GM13976 (cell line): ENCODE measurements at regions not wholly inside any gene's neighbourhood (a gene's known extent, or its start where the extent isn't known, plus 50 kb on each side); places are given as distances from the start of the nearest gene placed in this dataset.

Experiments
- DNase-seq: peaks from one replicate; pipeline ENCODE4 v3.0.0; 2012; ENCODE audit warnings: low spot score
- in situ Hi-C: fragments of 300-500 bp; cut with MboI; formaldehyde crosslinking; loops from one replicate; pipeline ENCODE4 v1.12.0; 2022; ENCODE audit warnings: low sequenced_read_pairs, mixed read lengths, inconsistent platforms; ENCODE audit not compliant: unreplicated experiment
- TF ChIP-seq, protein P1 (sequence below): IDR thresholded peaks from 2 replicates; pipeline ENCODE4 v1.5.1; 2012; ENCODE audit warnings: borderline replicate concordance, mild to moderate bottlenecking; ENCODE audit not compliant: insufficient read depth; ENCODE audit errors: extremely low read depth, missing control alignments, control extremely low read depth

DNA sequence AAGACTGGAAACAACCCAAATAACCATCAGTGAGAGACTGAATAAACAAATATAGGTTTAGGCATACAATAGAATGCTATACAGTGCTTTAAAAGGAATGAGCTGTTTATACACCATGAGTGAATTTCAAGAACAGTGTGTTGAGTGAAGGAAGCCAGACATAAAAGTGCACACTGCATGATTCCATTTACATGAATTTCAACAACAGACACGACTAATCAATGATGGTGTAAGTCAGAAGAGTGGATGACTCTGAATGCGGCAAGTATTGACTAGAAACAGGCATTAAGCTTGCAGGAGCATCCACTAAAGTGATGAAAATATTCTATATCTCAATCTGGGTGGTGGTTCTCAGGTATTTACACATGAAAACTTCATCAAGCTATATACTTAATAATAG lies 142.7 kb upstream of the SLC39A10 start:
- TF ChIP-seq, protein P1, sequence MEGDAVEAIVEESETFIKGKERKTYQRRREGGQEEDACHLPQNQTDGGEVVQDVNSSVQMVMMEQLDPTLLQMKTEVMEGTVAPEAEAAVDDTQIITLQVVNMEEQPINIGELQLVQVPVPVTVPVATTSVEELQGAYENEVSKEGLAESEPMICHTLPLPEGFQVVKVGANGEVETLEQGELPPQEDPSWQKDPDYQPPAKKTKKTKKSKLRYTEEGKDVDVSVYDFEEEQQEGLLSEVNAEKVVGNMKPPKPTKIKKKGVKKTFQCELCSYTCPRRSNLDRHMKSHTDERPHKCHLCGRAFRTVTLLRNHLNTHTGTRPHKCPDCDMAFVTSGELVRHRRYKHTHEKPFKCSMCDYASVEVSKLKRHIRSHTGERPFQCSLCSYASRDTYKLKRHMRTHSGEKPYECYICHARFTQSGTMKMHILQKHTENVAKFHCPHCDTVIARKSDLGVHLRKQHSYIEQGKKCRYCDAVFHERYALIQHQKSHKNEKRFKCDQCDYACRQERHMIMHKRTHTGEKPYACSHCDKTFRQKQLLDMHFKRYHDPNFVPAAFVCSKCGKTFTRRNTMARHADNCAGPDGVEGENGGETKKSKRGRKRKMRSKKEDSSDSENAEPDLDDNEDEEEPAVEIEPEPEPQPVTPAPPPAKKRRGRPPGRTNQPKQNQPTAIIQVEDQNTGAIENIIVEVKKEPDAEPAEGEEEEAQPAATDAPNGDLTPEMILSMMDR = no peak
- in situ Hi-C loops = loop anchor here (25.0 kb wide), 1 partner anchor 148 kb away; the partner anchor contains the start of gene SLC39A10
- no peak for DNase-seq

DNA sequence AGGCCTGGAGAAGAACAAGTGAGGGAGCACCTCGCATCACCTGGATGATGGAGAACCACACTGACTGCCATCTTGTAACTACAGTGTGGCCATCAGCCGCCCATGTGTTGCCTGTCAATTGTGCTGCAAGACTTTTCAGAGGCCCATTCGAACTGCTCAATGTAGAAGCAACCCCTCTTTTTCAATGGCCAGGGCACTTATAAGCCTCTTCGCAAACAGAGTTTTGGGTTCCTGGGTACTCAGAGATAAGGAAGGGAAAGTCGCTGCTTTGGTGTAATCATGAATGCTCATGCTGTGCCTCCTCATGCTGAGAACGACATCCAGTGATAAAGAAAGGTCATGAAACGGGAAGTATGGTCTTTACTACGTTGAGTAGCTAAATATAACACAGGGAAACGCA lies 143.9 kb upstream of the SLC39A10 start:
- in situ Hi-C loops = loop anchor here (25.0 kb wide), 1 partner anchor 149 kb away; the partner anchor contains the start of gene SLC39A10
- no peak for DNase-seq

DNA sequence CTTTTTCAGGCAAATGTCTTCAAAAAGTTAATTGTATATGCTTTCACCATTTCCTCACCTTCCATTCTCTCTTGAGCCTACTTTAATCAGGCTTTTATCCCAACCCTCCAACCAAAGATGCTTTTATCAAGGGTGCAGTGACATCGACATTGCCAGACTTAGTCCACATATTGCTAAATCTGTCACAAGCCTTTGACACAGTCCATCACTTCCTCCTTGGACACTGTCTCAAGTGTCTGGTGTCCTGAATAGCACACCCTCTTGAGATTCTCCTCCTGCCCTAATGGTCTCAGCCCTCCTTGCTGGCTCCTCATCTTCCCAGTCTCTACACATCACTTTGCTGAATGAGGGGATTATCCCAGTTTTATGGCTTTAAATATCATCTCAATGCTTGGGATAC lies 147.5 kb upstream of the SLC39A10 start:
- no peak for DNase-seq
- TF ChIP-seq, protein P1 = no peak
- in situ Hi-C loops = loop anchor here (25.0 kb wide), 1 partner anchor 153 kb away; the partner anchor contains the start of gene SLC39A10

More for the DNA sequence above, 143.9 kb upstream of the SLC39A10 start:
- TF ChIP-seq, protein P1 = no peak

DNA sequence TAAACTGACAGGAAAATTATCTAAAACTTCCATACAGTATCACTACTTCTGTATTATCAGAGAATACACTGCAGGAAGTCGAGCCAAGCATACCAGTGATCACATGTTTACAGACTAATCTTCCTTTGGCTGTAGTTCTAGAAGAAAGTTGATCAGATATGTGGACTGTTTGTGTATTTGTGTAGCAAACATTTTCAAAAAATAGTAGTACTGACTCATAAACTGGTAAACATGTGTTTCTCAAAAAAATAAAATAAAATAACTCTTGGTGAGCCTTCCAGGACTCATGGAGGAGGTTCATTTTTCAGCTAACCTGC lies 148.9 kb upstream of the SLC39A10 start:
- in situ Hi-C loops = loop anchor here (25.0 kb wide), 1 partner anchor 154 kb away; the partner anchor contains the start of gene SLC39A10
- TF ChIP-seq, protein P1 = no peak
- DNase-seq = no peak

DNA sequence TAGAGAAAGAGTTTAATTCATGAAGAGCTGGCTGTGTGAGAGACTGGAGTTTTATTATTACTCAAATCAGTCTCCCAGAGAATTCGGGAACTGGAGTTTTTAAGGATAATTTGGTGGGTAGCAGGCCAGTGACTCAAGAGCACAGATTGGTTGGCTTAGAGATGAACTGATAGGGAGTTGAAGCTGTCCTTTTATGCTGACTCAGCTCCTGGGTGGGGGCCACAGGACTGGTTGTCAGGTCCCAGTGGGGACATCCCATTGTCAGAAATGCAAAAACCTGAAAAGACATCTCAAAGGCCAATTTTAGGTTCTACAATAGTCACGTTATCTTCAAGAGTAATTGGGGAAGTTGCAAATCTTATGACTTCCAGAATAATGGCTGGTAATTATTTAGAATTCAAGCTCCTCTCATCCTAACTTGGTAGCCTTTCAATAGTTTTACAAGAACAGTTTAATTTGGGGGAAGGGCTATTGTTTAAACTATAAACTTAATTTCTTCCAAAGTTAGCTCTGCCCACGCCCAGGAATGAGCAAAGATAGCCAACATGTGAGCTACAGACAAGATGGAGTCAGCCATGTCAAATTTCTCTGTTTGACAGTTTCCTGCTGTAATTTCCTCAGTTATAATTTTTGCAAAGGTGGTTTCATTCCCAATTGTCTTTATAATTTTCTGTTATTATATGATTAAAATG lies 149.4 kb upstream of the SLC39A10 start:
- in situ Hi-C loops = loop anchor here (25.0 kb wide), 1 partner anchor 155 kb away; the partner anchor contains the start of gene SLC39A10
- TF ChIP-seq, protein P1 = no peak
- DNase-seq = no peak

DNA sequence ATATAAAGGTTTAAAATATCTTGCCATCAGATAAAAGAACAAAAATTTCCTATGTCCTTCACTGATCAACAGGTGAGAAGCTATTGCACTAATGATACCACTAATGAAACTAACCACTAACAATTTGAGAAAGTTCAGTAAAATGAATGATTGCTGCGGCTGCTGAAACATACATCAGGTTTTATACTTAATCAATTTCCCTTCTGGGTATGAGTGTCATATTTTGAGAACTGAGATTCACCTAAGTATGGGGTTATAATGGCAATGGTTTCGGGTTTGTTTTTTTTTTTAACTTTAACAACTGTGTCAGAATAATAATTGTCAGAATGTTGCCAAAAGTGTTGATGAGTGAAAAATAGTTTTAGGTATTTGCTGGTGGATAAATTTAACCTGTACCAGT lies 151.3 kb upstream of the SLC39A10 start:
- TF ChIP-seq, protein P1 = no peak
- in situ Hi-C loops = loop anchor here (25.0 kb wide), 1 partner anchor 157 kb away; the partner anchor contains the start of gene SLC39A10
- DNase-seq = peak; percentile 20
